ENCODE measurements at regions not wholly inside any gene's neighbourhood (a gene's known extent, or its start where the extent isn't known, plus 50 kb on each side); places are given as distances from the start of the nearest gene placed in this dataset.

GRCh38 chr9:80792726-80793125 is 896.6 kb downstream of the TLE1 start:
- TF ChIP-seq CTCF (IDR thresholded peaks at IDR 0.05; ENCODE audit: extremely low read depth in 1 of 2, insufficient read depth in 1 of 2, low read depth in 1 of 2, low read length in 2 of 2) (no peak), EZH2 (IDR thresholded peaks at IDR 0.05; ENCODE audit: borderline replicate concordance, low read depth, low read length, severe bottlenecking) (no peak), POLR2AphosphoS5 (IDR thresholded peaks at IDR 0.05; ENCODE audit: insufficient read depth, low read depth, low read length) (no peak), GATA2 (IDR thresholded peaks at IDR 0.05; ENCODE audit: insufficient read depth, insufficient read length, low read depth, low read length) (no peak), MAX (IDR thresholded peaks at IDR 0.05; ENCODE audit: insufficient read depth, insufficient read length) (no peak), JUN (IDR thresholded peaks at IDR 0.05; ENCODE audit: borderline replicate concordance, insufficient read depth, insufficient read length, low read depth) (no peak), POLR2A (IDR thresholded peaks at IDR 0.05; ENCODE audit: low read depth, low read length) (no peak), MYC (IDR thresholded peaks at IDR 0.05; ENCODE audit: low read depth, low read length) (no peak)
- POLR2A ChIA-PET: no interaction called here
- Histone ChIP-seq H3K27ac (ENCODE audit: insufficient read depth, low read depth, low read length) (no peak overlapping the region), H3K27me3 (ENCODE audit: control insufficient read depth in 2 of 2, insufficient read depth in 2 of 2, low read length in 2 of 2) (no peaks in the 10 kb centered on the region), H4K20me1 (replicated peaks; ENCODE audit: control insufficient read depth, extremely low read depth, insufficient read depth, low read length) (no peaks in the 10 kb centered on the region), H3K36me3 (ENCODE audit: control insufficient read depth in 2 of 2, extremely low read depth in 1 of 2, insufficient read depth in 2 of 2, low read length in 2 of 2) (no peaks in the 10 kb centered on the region), H3K4me3 (replicated peaks in 1 of 3; ENCODE audit: insufficient read depth in 1 of 3, low read depth in 1 of 3, low read length in 3 of 3) (no peak overlapping the region), H3K4me2 (ENCODE audit: insufficient read depth, low read length) (no peak overlapping the region), H3K4me1 (ENCODE audit: control insufficient read depth, extremely low read depth, insufficient read depth, low read length) (no peaks in the 10 kb centered on the region), H3K9me1 (replicated peaks; ENCODE audit: control insufficient read depth, extremely low read depth, insufficient read depth, low read length) (no peaks in the 10 kb centered on the region), H2AFZ (ENCODE audit: low read depth, low read length) (no peak overlapping the region), H3K9ac (replicated peaks; ENCODE audit: extremely low read depth, insufficient read depth, low read length) (no peak overlapping the region), H3K79me2 (ENCODE audit: control insufficient read depth, insufficient read depth, low read length) (no peaks in the 10 kb centered on the region), H3K9me3 (replicated peaks; ENCODE audit: control insufficient read depth, insufficient read depth, low read length) (no peaks in the 10 kb centered on the region)
- BruUV-seq (replicated peaks): no TSS peak
- no peak for FAIRE-seq
- CTCF ChIA-PET: no interaction called here
- no peak for DNase-seq (ENCODE audit: low read depth, low spot score)
- intact Hi-C loops (cut with micrococcal nuclease): no loop called here
- dilution Hi-C loops (cut with MboI; ENCODE audit: extremely low pct_ligation_motif_present, low sequenced_read_pairs): no loop called here
